Midbrain (tissue), 1 donor: ENCODE measurements at regions not wholly inside any gene's neighbourhood (a gene's known extent, or its start where the extent isn't known, plus 50 kb on each side); places are given as distances from the start of the nearest gene placed in this dataset.

ENCODE experiments used
- DNase-seq: peaks from one replicate; lab custom pipeline; 2025; lab: John Stamatoyannopoulos, UW

DNA sequence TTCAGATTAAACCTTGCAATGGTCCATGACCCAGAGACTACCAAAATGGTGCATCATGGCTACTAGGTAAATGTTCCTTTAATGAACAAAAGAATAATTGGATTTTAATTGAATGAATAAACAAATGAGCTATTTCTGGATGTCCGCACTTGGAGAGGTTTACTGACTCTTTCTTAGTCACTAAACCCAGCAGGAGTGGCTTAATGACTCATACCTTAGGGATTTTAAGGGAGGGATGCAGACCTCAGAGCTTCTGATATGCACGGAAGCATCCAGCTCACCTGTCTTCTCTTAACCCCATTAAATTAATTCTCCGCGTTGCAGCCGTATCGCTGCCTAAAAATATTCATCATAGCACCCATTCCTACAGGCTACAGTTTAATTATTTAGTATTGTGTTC is 970.0 kb upstream of the SLC35B3 start:
- DNase-seq: no peak

DNA sequence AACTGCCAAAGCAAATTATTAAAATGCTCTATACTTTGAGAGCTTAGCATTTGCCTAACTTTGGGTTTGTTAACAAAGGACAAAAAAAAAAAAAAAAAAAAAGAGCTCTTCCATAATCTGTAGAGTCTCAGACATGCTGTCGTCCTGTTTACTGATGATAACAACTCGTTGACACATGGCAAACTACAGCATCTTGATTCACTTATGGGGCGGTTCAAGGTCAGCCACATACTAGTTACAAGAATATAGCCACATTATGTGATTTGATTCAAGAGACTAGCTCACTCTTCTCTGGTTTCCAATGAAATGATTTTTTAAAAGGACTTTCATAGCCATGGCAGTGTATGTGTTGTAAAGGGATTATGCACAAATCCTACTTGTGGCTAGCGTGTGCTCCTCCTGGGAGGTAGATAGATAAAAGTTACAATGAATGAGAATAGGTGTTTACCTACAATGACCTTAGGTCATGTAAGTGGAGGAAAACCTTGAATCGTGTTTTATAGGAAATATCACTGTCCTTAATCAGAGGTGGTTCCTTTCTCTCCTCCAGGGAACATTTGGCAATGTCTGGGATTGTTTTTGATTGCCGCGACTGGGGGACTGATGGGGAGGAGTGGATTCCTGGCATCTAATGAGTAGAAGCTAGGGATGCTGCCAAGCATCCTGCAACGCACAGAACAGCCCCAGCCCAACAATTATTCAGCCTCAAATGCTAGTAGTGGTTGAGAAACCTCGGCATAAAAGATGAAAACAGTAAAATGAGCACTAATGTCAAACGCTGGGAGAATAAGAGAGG is 969.2 kb upstream of the SLC35B3 start:
- no peak for DNase-seq

DNA sequence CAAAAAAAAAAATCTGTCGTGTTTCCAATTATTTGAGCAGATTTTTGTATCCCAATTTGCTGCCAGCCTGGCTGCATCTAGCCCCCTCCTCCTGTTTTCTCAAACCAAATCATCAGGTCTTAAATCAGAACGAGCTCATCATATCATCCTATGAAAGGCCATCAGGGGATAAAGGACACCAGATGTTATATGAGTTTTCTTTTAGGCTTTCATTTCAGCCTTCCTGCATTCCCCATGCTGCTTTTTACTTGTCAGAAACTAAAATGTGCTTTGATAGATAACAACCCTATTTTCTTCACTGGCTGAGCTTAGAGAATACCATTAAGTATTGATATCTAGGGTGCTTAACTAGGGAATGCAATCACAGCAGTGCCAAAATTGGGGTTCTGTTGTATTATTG is 968.4 kb upstream of the SLC35B3 start:
- DNase-seq: no peak

DNA sequence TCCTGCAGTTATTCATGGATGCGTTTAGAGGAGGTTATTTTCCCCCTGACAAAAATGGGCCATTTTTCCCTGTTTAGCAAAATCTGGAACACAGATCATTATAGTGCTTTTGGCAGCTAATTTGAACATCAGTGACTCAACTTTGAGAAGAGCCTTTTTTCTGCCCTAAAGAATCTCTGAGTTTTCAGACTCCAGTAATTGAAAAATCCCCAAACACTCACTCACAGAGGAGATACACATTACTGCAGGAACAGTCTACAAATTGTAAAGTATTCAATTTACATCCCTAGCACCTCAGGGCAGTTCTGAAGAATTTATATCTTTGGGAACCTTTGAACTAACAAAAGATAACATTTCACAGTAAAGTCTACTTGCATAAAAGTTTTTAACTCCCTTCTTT is 966.6 kb upstream of the SLC35B3 start:
- DNase-seq: no peak

DNA sequence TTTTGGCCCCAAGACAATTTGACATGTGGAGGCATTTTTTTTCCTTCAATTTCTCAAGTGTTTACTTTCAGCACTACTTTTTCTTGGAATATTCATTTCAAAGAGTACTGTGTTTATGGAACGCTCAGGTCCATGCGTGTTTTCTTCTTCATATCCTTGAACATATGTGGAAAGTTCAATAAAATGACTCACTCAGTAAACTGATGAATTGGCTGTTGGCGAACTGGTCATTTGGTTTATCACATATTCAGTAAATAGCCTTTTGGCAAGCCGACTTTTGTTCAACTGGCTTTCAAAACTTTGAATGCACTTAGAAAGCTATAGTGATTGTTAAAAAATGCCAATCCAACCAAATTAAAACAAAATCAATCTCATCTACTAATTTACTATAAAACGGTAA is 964.6 kb upstream of the SLC35B3 start:
- no peak for DNase-seq

DNA sequence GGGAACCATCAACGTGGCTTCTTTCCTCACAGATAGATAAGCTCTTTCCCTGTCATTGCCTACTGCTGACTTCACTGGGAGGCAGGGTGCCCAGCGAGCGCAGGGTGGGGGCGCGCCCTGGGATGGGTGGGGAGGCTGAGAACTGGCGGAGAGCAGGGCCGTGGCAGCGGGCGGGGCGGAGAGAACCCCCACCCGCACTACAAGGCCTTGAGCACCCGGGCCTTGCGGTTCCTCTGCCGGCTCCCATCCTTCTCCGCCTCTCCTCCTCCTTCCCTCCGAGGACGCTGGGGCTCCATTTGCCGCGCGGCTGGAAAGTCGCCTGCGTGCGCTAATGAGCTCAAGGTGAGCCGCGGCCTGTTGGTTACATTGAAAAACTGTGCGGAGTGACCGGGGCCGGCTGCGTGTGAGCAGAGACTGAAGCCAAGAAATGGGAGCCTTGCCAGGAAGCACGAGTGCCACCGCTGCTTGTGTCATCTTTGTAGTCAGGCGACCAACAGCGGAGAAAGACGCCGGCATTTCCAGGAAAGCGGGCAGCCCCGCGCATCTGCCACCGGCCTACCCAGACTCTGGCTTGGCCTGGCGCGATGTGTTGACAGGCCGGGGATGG is 963.5 kb upstream of the SLC35B3 start:
- no peak for DNase-seq

DNA sequence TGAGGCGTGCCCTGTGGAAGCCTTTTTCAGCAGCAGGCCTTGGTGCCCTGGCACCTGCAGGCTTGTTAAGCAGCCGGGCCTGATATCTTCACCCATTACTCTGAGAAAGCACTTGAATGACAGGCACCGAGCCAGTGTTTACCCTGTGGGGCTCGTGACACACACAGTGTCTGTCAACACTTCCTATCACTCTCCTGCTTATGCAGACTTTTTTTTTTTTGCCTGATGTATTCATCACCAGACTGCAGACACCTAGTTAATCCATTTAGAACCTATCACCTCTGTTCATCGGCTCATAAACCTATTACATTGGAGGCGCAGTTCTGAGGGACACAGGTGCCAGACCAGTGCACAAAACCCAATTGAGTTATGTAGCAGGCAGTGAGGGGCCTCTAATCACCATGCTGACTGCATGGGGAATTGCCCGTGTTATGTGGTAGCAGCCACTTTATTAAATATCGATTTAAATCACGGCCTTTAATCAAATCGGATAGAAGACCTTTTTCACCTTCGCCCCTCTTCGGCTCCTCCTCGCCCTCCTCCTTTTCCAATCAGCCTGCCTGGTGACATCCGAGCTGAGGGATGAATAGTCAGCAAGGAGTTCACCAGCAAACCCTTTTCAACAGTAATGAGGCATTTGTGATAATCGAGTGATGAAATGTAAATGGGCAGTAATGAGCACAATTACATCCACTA is 962.9 kb upstream of the SLC35B3 start:
- DNase-seq: no peak

DNA sequence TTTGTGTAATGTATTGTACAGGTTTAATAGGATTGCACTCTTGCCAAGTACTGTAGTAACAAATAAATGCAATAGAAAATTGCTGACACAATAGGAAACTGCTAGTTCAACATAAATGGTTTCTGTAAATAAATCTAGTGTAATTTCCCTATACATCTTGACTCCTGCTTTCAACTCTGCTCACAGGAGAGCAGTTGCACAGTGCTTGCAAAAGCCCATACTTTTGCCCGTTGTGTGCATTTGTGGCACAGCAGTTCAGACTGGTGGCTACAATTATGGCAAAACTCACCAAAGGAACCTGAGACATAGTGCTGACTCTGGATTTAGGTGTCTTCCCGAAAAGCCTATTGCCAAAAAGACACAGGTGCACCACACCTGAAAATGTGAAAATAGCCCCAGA is 953.3 kb upstream of the SLC35B3 start:
- DNase-seq: no peak

DNA sequence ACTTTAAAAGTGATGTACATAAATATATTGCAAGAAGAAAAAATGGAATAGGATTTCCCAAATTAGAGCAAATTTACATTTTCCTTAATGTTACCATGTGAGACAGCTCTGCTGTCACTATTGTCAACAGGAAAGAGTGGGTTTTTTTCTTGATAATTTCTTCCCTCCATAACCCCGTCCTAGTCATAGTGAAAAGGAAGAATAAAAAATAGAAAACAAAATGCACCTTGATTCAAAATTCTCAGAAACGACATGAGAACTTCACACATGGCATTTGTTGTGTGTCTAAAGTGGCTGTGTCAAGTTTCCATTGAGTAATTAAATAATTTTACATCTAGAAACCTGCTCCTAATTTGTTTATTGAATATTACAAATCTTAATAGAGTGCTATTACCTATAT is 945.2 kb upstream of the SLC35B3 start:
- no peak for DNase-seq

DNA sequence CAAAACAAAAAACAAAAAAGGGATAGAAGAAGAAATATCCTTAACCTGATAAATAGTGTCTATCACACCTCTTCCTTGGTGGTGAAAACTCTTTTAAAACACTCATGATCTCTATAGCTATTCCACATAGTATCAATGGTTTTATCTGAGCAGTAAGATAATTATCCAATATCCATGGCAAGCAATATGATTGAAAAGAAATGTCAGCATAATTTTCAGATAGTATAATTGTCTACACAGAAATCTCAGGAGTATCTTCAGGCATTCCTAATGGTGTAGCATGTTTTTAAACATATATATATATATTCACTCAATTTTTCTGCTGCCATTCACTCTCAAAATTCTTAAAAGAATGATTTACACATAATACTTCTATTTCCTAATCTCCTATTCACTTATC is 938.0 kb upstream of the SLC35B3 start:
- DNase-seq: no peak

DNA sequence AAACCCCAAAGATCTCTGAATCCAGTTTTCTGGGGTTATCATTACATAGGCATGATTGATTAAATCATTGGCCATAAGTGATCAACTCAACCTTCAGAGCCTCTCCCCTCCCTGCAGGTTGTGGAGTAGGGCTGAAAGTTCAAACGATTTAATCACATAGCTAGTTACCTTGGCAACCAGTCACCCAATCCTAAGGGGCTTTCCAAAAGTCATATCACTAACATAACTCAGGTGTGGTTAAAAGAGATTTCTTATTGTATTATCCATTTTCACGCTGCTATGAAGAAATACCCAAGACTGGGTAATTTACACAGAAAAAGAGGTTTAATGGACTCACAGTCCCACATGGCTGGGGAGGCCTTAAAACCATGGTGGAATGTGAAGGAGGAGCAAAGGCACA is 935.1 kb upstream of the SLC35B3 start:
- DNase-seq: no peak

DNA sequence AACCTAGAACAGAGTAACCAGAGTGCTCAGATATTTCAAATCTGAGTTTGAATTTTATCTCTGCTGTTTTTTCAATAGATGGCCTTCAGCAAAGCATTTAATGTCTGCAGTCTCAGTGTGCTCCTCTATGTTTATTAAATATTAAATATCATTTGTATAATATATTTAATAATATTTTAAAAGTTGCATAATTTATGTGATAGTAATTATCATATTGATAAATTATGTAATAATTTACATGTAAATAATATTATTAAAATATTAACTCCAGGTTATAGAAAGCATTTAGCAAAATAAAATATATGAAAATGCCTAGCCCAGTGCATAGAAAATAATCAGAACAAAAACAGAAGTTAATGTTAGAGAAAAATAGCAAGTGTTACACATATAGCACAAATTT is 930.0 kb upstream of the SLC35B3 start:
- no peak for DNase-seq

DNA sequence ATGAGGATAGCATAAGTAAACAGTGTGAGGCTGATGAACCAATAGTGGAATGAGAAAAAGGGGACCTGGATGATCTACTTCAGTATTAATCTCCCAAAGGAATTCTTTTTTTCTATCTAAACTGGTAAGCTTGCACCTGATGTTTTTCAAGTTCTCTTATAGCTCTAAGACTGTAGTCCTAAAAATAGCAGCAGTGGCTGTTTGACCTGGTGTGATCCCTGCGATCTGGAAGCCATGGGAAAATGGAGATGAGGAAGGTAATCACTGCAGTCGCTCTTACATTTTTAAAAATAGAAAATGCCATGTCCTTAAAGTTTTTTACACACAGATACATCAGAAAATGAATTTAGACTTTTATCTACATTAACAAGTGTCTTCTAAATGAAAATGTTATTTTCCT is 926.4 kb upstream of the SLC35B3 start:
- DNase-seq: no peak

DNA sequence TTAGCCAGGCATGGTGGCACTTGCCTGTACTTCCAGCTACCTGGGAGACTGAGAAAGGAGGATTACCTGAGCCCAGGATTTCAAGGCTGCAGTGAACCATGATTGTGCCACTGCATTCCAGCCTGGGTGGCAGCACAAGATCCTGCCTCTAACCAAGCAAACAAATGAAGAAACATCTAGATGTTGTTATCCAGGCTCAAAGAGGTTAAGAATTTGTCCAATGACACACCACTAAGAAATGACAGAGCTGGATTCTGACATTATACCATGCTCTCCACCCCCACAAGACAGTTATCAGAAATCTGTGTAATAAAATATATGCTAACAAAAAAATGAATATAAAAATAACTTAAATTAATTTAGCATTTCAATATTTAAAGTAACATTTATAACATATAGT is 925.5 kb upstream of the SLC35B3 start:
- no peak for DNase-seq

DNA sequence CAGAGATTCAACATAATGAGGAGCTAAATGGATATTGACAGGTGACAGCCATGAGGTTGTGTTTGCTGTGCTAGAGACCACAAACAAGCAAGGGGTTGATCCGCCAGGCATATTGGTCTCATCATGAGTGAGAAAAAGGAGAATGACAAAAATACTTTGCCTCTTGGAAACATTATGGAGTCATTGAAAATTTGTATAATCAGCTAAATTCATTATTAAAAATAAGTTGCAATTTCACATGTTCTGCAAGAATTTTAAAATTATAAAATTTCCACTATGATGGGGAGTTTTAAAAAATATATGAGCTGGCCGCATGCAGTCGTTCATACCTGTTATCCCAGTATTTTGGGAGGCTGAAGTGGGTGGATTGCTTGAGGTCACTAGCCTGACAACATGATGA is 912.3 kb upstream of the SLC35B3 start:
- DNase-seq: no peak

DNA sequence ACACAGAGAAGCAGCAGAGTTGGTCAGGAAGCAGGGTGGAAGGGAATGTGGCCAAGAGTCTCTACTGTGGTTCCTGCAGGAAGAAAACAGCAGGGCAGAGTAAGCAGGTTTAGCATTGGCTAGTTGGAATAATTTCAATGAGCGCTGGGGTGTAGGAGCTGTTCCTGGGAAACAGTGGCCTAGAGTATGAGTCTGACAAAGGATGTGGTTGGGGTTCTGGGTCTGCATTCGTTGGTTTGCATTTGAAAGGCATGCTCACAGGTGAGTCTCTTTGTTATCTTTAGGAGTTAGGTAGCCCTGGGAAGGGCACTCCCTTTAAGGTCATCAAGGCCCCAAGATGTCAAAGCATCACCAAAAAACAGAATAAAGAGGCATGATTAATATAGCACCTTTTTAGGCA is 911.6 kb upstream of the SLC35B3 start:
- no peak for DNase-seq

DNA sequence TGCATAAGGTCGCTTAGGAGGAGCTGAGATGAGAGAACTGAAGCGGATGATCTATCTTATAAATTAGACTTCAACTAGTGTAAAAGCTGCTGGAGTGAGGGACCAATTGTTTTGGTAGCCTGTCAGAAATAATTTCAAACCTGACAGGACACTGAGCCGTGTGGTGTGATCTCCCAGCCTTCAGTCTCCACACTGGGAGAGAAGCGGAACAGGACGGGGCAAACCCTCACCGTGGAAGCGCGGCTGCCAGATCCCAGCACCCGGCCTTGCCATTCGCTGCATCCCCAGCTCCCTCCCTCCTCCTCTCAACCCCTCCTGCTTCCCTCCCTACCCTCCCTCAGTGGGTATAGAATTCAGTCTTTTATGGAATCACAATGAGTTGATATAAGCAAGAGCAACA is 900.1 kb upstream of the SLC35B3 start:
- no peak for DNase-seq

DNA sequence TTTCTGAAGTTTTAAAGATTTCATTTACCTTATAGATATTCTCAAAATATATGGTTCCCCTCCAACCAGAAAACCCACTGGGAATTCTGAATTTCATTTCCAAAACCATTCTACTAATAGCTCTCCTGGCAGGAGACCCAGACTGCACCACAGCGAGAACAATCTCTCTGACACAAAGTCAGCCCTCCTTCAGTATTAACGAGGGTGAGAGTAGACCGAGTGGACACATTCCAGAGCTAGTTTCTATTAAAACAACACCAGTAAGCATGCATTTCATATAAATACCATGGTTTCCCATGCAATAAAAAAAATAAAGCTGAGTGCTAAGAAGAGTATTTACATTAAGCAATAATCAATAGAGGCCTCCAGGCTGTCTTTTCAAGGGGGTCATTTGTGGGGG is 899.6 kb upstream of the SLC35B3 start:
- DNase-seq: no peak

DNA sequence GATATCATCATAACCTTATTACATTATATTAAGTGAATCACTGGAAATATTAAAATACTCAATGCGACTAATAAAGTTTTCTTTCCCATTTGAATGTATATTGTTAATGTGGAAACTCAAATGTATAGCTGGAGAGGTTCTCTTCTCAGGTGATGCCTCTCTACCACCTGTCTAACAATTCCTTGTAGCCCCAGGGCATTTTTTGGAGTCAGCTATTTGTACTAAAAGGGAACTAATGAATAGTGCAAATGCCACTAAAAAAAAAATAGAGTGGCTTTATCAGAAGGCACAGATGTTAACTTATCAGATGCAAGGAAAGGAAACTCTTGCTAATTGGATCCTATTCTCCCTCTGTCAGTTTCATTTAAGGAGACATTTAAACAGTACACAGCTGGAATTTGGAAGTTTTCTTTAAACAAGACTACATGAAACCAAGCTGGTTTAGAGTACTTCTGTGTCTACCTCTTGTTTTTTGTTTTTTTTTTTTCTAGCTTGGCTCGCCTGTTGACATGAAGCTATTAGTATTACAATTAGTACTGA is 897.0 kb upstream of the SLC35B3 start:
- no peak for DNase-seq

DNA sequence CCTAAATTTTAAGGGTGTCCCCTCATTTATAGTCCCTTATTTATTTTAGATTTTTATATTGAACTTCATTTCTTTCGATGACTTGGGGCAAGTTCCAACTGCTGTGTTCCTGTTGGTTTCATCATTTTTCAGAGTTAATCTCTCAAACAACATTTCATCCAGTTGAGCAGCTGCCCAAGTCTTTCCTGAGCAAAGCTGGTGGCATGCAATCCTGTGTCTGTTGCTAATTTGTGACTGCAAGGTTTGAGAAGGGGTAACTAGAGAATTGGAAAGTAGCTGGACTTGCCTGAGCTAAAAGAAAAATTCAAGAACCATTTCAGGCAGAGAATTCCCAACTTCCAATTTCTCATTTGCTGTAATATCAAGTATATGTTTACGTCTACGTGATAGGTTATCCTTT is 881.5 kb upstream of the SLC35B3 start:
- DNase-seq: no peak

DNA sequence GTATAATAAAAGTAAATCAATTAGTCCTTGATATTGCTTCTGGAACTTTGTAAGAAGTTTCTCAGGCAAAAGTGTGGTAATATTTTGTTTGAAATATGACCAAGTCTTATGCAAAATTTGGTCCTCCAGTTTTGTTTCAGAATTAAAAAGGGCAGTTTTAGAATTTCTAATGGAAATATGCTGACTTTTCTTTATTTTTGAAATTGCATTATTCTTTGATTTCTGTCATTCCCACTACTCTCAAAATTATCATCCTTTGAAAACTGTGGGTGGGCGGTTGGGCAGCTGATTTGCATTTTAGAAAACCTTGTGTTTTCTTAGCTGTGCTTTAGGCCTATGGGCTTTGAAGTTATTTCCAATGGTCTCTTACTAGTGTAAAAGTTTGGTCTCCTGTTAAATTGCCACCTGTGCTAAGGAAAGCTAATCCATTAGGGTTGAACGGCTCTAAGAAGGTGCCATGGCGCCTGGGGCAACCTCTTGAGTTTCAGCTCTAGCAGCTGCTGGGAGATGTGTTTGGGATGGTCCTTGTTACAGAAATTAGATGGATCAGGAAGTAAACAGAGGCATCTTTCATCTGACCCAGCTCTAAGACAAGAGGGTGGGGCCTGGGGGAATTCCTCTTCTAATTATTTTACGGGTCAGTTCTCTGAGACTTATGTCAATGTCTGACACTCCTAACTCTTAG is 880.8 kb upstream of the SLC35B3 start:
- DNase-seq: no peak

DNA sequence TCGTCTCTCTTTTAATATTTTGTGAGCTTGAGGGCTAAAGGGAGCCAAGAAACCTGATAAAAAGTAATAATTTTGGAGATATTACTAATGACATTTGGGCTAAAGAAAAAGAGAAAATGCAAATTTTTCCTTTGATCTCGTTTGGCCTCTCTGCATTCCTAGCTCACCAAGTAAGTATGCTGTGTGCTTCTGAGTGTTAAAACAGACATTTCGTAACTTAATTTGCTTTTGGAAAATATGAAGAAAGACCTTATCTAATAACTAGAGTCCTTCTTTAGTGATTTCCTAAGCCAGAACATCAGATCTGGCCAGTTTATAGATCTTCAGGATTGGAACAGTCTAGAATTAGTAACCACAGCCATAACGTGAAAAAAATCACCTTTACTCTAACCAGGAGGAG is 872.9 kb upstream of the SLC35B3 start:
- no peak for DNase-seq

DNA sequence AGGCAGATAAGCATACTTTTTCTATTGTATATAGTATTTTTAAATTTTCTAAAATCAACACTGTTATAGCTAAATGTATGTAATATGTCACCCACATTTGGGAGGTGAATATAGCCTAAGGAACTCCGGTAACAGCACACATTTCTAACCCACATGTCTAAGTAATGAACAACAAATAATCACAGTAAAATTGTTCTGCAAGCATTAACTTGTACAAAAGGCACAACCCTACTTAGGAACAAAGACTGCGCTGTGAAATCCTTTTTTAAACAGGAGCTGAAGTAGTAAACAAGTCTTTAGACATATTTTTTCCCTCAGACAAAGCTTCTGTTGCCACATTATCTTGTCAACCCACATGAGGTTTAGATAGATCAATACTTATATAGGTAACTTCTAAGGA is 872.4 kb upstream of the SLC35B3 start:
- no peak for DNase-seq
